HepG2 (cell line): ENCODE measurements at regions not wholly inside any gene's neighbourhood (a gene's known extent, or its start where the extent isn't known, plus 50 kb on each side); places are given as distances from the start of the nearest gene placed in this dataset.

Experiments
- ATAC-seq: fragments of 200-7000 bp; cut with Tn5 transposase; 3 replicates; pipeline ENCODE4 v1.9.1; 2020; ENCODE audit warnings: mild to moderate bottlenecking, moderate library complexity
- BruUV-seq: library from RNA; stranded (reverse); fragments of 400-500 nt; replicated peaks from 2 replicates; lab custom pipeline; 2021; lab: Mats Ljungman, UMichigan
- CTCF ChIA-PET: fragments of 300-600 bp; formaldehyde crosslinking; extraction: SDS; loops from one replicate; lab custom pipeline; 2021; ENCODE audit warnings: low total read pairs, inconsistent platforms, low intra/inter-chr PET ratio; lab: Yijun Ruan, JAX
- POLR2A ChIA-PET: fragments of 350-600 bp; sonication (Branson Sonifier 250); formaldehyde crosslinking; loops from one replicate; lab custom pipeline; 2020; ENCODE audit warnings: antibody characterized with exemption, inconsistent platforms; lab: Yijun Ruan, JAX
- DNase-seq: peaks from one replicate; pipeline ENCODE4 v3.0.0-alpha.2; 2015; ENCODE audit warnings: low spot score
- FAIRE-seq: peaks from 3 replicates; lab custom pipeline; 2011; peaks lifted over from hg19 to GRCh38; lab: Jason Lieb, UNC
- H2AFZ ChIP-seq: one replicate; pipeline ENCODE4 v1.6.1; 2011; ENCODE audit warnings: low read length, inconsistent platforms
- H3K27ac ChIP-seq: fragments of 300-600 bp; 3 replicates; pipeline ENCODE4 v1.8.0; 2011; ENCODE audit warnings: mixed run types, mild to moderate bottlenecking, mixed read lengths, low read length, inconsistent platforms; ENCODE audit not compliant: insufficient read depth; ENCODE audit errors: extremely low read length
- H3K27me3 ChIP-seq, 2 experiments: fragments of 200-600 bp in 1 of 2; 2 replicates in 1 of 2; 3 replicates in 1 of 2; pipeline versions ENCODE4 v1.6.0 to v1.8.0; 2011; ENCODE audit warnings: low read length in 2 of 2, mild to moderate bottlenecking in 2 of 2, moderate library complexity in 2 of 2, inconsistent platforms in 1 of 2; ENCODE audit not compliant: insufficient read depth in 2 of 2, control insufficient read depth in 1 of 2
- H3K36me3 ChIP-seq, 2 experiments: fragments of 200-600 bp in 1 of 2; replicated peaks in 1 of 2; 2 replicates in 1 of 2; 3 replicates in 1 of 2; pipeline versions ENCODE4 v1.5.1 to v1.8.0; 2011; ENCODE audit warnings: low read length in 2 of 2, inconsistent platforms in 1 of 2; ENCODE audit not compliant: insufficient read depth in 2 of 2, control insufficient read depth in 1 of 2
- H3K4me1 ChIP-seq: 2 replicates; pipeline ENCODE4 v1.5.1; 2012; ENCODE audit warnings: low read length, inconsistent platforms; ENCODE audit not compliant: insufficient read depth
- H3K4me2 ChIP-seq: 2 replicates; pipeline ENCODE4 v1.6.0; 2011; ENCODE audit warnings: low read depth, low read length, inconsistent platforms
- H3K4me3 ChIP-seq, 3 experiments: fragments of 200-600 bp in 1 of 3; sonication (generic), shearing (Covaris generic) in 1 of 3; replicated peaks in 1 of 3; 2 replicates each; pipeline ENCODE4 v1.5.1; 2011 to 2016; ENCODE audit warnings: low read length in 3 of 3, inconsistent platforms in 2 of 3, low read depth in 2 of 3, mild to moderate bottlenecking in 2 of 3, control low read depth in 1 of 3, mixed read lengths in 1 of 3; ENCODE audit not compliant: insufficient read depth in 1 of 3
- H3K79me2 ChIP-seq: one replicate; pipeline ENCODE4 v1.6.1; 2011; ENCODE audit warnings: low read length, inconsistent platforms; ENCODE audit not compliant: insufficient read depth
- H3K9ac ChIP-seq: 2 replicates; pipeline ENCODE4 v1.6.0; 2011; ENCODE audit warnings: mild to moderate bottlenecking, low read depth, low read length, inconsistent platforms; ENCODE audit not compliant: insufficient read depth
- H3K9me3 ChIP-seq: 2 replicates; pipeline ENCODE4 v1.5.1; 2012; ENCODE audit warnings: mild to moderate bottlenecking, low read length
- H4K20me1 ChIP-seq: 2 replicates; pipeline ENCODE4 v1.6.0; 2011; ENCODE audit warnings: inconsistent platforms, mild to moderate bottlenecking, low read length, moderate library complexity; ENCODE audit not compliant: insufficient read depth
- CCDC6 ChIP-seq: sonication (generic); formaldehyde crosslinking; IDR thresholded peaks from 2 replicates; pipeline ENCODE4 v1.8.1; 2022; ENCODE audit warnings: mild to moderate bottlenecking, missing genetic modification reagents, moderate library complexity
- CHD4 ChIP-seq: fragments of 200-600 bp; sonication (generic); IDR thresholded peaks from 2 replicates; pipeline ENCODE4 v1.7.0; 2017; ENCODE audit warnings: mild to moderate bottlenecking, low read length, borderline replicate concordance
- MXD3 ChIP-seq: IDR thresholded peaks from 2 replicates; pipeline ENCODE4 v1.6.1; 2016; ENCODE audit warnings: mild to moderate bottlenecking, missing biosample characterization, missing genetic modification reagents
- NR2F1 ChIP-seq, 2 experiments: fragments of 450-650 bp in 1 of 2; formaldehyde crosslinking in 1 of 2; IDR thresholded peaks; 2 replicates each; pipeline versions ENCODE4 v1.5.0 to v1.6.1; 2016 to 2020; ENCODE audit warnings: mild to moderate bottlenecking in 1 of 2, missing compliant biosample characterization in 1 of 2, missing genetic modification reagents in 1 of 2, moderate library complexity in 1 of 2
- PCBP1 ChIP-seq: fragments of 200-400 bp; formaldehyde crosslinking; IDR thresholded peaks from 2 replicates; pipeline ENCODE4 v1.6.1; 2017; ENCODE audit warnings: mild to moderate bottlenecking, low read depth, low read length, borderline replicate concordance
- RAD51 ChIP-seq: fragments of 450-650 bp; IDR thresholded peaks from 2 replicates; pipeline ENCODE4 v1.6.1; 2016; ENCODE audit warnings: borderline replicate concordance
- SETDB1 ChIP-seq: sonication (generic); formaldehyde crosslinking; IDR thresholded peaks from 2 replicates; pipeline ENCODE4 v1.5.1; 2020; ENCODE audit warnings: missing genetic modification reagents, mild to moderate bottlenecking, borderline replicate concordance
- SP2 ChIP-seq: sonication (generic); formaldehyde crosslinking; IDR thresholded peaks from 2 replicates; pipeline ENCODE4 v1.5.1; 2020; ENCODE audit warnings: mild to moderate bottlenecking, missing genetic modification reagents
- STAG1 ChIP-seq: sonication (generic); formaldehyde crosslinking; IDR thresholded peaks from 2 replicates; pipeline ENCODE4 v1.4.0; 2020; ENCODE audit warnings: missing genetic modification reagents
- TEAD2 ChIP-seq: sonication (generic); formaldehyde crosslinking; IDR thresholded peaks from 2 replicates; pipeline ENCODE4 v1.9.0; 2021; ENCODE audit warnings: missing genetic modification reagents
- ZMYM4 ChIP-seq: sonication (generic); formaldehyde crosslinking; IDR thresholded peaks from 2 replicates; pipeline ENCODE4 v1.8.1; 2023; ENCODE audit warnings: mild to moderate bottlenecking, missing genetic modification reagents
- ZNF121 ChIP-seq: sonication (generic); formaldehyde crosslinking; IDR thresholded peaks from 2 replicates; pipeline ENCODE4 v1.5.0; 2020; ENCODE audit warnings: mild to moderate bottlenecking, missing genetic modification reagents
- ZNF205 ChIP-seq: IDR thresholded peaks from 2 replicates; pipeline ENCODE4 v1.6.1; 2018; ENCODE audit warnings: missing biosample characterization, missing genetic modification reagents
- ZNF260 ChIP-seq: sonication (generic); formaldehyde crosslinking; IDR thresholded peaks from 2 replicates; pipeline ENCODE4 v1.4.0; 2020; ENCODE audit warnings: missing genetic modification reagents, low read depth, mild to moderate bottlenecking, borderline replicate concordance
- ZNF264 ChIP-seq: sonication (generic); formaldehyde crosslinking; IDR thresholded peaks from 2 replicates; pipeline ENCODE4 v1.4.0; 2020; ENCODE audit warnings: missing genetic modification reagents
- ZNF44 ChIP-seq: sonication (generic); formaldehyde crosslinking; IDR thresholded peaks from 2 replicates; pipeline ENCODE4 v1.5.1; 2020; ENCODE audit warnings: mild to moderate bottlenecking, missing genetic modification reagents
- ZSCAN20 ChIP-seq: sonication (generic); formaldehyde crosslinking; IDR thresholded peaks from 2 replicates; pipeline ENCODE4 v1.4.0; 2020; ENCODE audit warnings: missing genetic modification reagents, mild to moderate bottlenecking, borderline replicate concordance
- ZSCAN22 ChIP-seq: sonication (generic); formaldehyde crosslinking; IDR thresholded peaks from 2 replicates; pipeline ENCODE4 v1.4.0; 2020; ENCODE audit warnings: mild to moderate bottlenecking, missing genetic modification reagents
- WGBS: methylation state at CpG from one replicate; pipeline ENCODE4 v1.1.6; 2017; ENCODE audit warnings: low lambda C conversion rate; 5-methylcytosine and 5-hydroxymethylcytosine counted together
- in situ Hi-C: cut with HindIII; loops from 2 replicates; pipeline ENCODE4 v1.10.0; 2017; ENCODE audit warnings: low pct_unique_long_range_greater_than_20kb; ENCODE audit not compliant: extremely low pct_ligation_motif_present
- intact Hi-C: fragments of 100-400 bp; cut with micrococcal nuclease; formaldehyde crosslinking; loops from one replicate; pipeline ENCODE4 v1.10.0; 2022; ENCODE audit not compliant: unreplicated experiment
- TF ChIP-seq, protein P1 (sequence below): sonication (generic); formaldehyde crosslinking; IDR thresholded peaks from 2 replicates; pipeline ENCODE4 v1.9.0; 2021; ENCODE audit warnings: missing genetic modification reagents, mild to moderate bottlenecking, borderline replicate concordance

DNA sequence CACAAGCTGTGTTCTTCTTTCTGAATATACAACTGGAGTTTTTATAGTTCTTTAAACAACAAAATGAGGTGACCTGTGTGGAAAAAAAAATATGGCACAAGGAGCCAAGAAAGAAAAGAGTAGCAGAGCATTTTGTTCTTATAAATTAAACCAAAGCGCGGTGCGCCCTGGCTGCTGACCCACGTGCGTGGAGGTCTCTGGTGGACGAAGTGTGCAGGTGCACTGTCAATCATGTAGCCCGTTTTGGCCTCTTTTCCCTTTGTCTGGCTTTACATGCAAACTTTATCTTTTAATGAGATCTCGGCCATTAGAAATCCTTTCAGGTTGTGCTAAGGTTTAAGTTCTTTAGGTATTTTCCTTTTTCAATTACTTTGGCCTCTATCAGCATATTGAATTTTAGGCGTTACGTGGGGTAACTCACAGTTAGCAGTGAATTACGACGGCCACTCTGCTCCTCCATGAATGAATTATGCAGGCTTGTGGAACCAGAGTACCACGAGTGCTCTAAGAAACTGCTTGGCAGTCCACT, 443.9 kb upstream of the SLC10A2 start:
- intact Hi-C loops = no loop called here
- no peak overlapping the region for H2AFZ ChIP-seq

More for the DNA sequence above, 443.9 kb upstream of the SLC10A2 start:
- CTCF ChIA-PET = no interaction called here
- BruUV-seq = no TSS peak
- H3K9me3 ChIP-seq = peaks cover 58% of the 10 kb centered on the region
- H3K4me2 ChIP-seq = no peak overlapping the region
- no peak overlapping the region for H3K9ac ChIP-seq
- H3K4me1 ChIP-seq = no peaks in the 10 kb centered on the region
- FAIRE-seq (no peak), ATAC-seq (no peak), DNase-seq (no peak)
- no peaks in the 10 kb centered on the region for H3K36me3 ChIP-seq
- WGBS = 52% methylated on average over 13 of the region's 13 CpGs
- TF ChIP-seq ZNF260 (no peak), SP2 (CRISPR knock-in tag) (no peak), ZNF44 (CRISPR knock-in tag) (no peak), ZMYM4 (CRISPR knock-in tag) (no peak), CCDC6 (no peak), RAD51 (no peak), MXD3 (CRISPR knock-in tag) (no peak), ZNF264 (CRISPR knock-in tag) (no peak), TEAD2 (no peak), CHD4 (no peak), NR2F1 (CRISPR knock-in tag; IDR thresholded peaks at IDR 0.05) (no peak), ZSCAN20 (CRISPR knock-in tag) (no peak), ZNF205 (CRISPR knock-in tag) (no peak), PCBP1 (no peak), ZSCAN22 (no peak), SETDB1 (CRISPR knock-in tag) (no peak), ZNF121 (CRISPR knock-in tag) (no peak), STAG1 (CRISPR knock-in tag) (no peak)
- TF ChIP-seq, protein P1, sequence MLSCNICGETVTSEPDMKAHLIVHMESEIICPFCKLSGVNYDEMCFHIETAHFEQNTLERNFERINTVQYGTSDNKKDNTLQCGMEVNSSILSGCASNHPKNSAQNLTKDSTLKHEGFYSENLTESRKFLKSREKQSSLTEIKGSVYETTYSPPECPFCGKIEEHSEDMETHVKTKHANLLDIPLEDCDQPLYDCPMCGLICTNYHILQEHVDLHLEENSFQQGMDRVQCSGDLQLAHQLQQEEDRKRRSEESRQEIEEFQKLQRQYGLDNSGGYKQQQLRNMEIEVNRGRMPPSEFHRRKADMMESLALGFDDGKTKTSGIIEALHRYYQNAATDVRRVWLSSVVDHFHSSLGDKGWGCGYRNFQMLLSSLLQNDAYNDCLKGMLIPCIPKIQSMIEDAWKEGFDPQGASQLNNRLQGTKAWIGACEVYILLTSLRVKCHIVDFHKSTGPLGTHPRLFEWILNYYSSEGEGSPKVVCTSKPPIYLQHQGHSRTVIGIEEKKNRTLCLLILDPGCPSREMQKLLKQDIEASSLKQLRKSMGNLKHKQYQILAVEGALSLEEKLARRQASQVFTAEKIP (CRISPR knock-in tag) = no peak
- H3K27me3 ChIP-seq = no peaks in the 10 kb centered on the region
- in situ Hi-C loops = no loop called here
- no peaks in the 10 kb centered on the region for H3K79me2 ChIP-seq
- no peaks in the 10 kb centered on the region for H4K20me1 ChIP-seq
- no peak overlapping the region for H3K4me3 ChIP-seq
- no peak overlapping the region for H3K27ac ChIP-seq
- POLR2A ChIA-PET = no interaction called here
